GM19035 (cell line): ENCODE measurements at regions not wholly inside any gene's neighbourhood (a gene's known extent, or its start where the extent isn't known, plus 50 kb on each side); places are given as distances from the start of the nearest gene placed in this dataset.
"Not testable (repeated sequence)": the region's sequence is repeated elsewhere in the genome, so short reads cannot be mapped to it uniquely, and the experiment has no call there.

Source experiments
- ATAC-seq: cut with Tn5 transposase; IDR thresholded peaks from one replicate; pipeline ENCODE4 v1.9.1; 2021; ENCODE audit not compliant: unreplicated experiment

DNA sequence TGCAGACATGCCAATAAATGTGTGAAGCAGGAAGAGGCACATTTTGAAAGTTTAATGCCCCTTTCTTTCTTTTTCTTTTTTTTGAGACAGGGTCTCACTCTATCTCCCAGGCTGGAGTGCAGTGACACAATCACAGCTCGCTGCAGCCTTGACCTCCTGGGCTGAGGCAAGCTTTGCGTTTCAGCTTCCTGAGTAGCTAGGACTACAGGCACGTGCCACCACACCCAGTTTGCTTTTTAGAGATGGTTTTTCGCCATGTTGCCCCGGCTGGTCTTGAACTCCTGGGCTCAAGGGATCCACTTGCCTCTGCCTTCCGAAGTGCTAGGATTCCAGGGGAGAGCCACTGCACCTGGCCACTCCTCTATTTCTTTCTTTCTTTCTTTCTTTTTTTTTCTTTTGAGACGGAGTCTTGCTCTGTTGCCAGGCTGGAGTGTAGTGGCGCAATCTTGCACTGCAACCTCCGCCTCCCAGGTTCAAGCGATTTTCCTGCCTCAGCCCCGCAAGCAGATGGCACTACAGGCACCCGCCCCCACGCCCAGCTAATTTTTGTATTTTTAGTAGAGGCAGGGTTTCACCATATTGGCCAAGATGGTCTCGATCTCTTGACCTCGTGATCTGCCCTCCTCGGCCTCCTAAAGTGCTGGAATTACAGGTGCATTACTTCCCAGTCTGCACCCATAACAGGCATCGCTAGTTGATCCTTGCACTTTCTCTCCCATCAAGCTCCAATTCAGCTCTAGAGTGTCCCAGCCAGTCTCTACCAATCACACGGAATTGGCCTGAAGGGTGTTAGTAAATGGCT lies 77.5 kb upstream of the RUNX3 start:
- not testable (repeated sequence) for ATAC-seq

DNA sequence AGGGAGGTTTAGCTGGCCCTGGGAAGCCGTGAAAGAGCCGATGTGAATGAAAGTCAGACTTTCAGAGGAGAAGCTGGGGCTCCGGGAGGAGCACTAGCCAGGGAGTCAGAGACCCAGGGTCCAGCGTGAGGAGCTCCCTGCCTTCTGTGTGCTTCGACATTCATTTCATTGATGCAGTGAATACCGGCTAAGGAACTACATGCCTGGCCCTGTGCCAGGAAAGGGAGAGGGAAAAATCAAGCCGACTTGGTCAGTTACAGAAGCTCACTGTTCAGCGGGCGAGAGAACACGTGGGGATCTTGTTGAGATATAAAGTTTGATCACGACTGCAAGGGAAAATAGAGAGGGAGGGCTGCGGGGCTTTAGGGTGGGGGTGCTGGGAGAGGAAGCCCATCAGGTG lies 76.7 kb upstream of the RUNX3 start:
- no peak for ATAC-seq

DNA sequence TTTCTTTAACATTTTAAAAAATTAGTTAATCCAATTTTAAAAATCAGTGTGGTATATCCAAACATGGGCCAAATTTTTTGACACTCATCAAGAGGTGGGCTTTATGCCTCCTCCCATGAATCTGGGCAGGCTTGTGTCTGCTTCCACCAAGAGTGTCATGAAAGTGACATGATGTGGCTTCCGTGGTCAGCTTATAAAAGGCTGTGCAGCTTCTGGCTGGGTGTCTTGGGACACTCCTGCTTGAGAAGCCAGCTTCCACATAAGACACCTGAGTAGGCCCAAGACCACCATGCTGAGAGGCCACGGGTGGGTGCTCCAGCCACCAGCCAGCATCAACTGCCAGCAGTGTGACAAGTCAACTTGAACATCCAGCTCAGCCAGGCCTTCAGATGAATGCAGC lies 74.3 kb upstream of the RUNX3 start:
- no peak for ATAC-seq

DNA sequence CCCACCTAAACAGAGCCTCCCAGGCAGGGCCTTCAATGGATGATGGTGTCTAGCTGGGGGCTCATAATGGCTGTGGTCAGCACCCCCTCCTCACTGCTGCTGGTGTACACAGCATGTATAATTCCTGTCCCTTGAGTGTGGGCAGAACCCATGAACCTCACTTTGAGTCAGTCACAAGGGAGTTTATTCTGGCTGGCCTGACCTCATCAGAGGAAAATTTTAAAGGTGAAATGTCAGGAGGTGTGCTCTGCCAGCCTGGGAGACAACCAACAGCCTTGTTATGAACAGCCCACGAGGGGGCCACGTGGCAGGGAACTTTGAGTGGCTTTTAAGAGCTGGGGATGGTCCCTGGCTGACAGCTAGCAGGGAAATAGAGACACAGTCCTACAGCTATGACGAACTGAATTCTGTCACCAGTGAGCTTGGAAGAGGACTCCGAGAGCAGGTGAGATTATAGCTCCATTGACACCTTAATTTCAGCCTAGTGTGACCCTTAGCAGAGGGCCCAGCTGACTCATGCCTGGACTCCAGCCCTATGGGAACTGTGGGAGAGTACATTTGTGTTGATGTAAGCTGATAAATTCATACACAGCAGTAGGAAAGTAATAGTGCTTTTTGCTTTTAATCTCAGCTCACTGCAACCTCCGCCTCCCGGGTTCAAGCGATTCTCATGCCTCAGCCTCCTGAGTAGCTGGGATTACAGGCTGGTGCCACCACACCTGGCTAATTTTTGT lies 73.5 kb upstream of the RUNX3 start:
- no peak for ATAC-seq

DNA sequence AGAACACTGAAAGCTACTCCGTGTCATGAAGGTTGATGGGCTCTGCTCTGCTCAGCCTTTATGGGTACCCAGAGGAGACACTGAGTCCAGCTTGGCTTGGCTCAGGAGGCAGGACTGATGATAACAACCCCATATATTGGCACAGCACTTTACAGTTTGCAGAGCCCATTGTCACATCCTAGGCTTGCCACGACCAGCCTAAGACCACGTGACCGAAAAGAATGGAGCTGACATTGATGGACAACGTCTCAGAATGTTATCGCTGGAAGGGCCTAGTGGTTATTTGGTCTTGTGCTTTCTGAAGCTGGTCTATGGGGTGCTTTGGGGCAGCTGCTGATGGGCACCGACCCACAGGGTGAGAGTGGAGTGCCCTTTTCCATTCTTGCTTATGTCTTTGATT lies 72.9 kb upstream of the RUNX3 start:
- ATAC-seq, result no peak

DNA sequence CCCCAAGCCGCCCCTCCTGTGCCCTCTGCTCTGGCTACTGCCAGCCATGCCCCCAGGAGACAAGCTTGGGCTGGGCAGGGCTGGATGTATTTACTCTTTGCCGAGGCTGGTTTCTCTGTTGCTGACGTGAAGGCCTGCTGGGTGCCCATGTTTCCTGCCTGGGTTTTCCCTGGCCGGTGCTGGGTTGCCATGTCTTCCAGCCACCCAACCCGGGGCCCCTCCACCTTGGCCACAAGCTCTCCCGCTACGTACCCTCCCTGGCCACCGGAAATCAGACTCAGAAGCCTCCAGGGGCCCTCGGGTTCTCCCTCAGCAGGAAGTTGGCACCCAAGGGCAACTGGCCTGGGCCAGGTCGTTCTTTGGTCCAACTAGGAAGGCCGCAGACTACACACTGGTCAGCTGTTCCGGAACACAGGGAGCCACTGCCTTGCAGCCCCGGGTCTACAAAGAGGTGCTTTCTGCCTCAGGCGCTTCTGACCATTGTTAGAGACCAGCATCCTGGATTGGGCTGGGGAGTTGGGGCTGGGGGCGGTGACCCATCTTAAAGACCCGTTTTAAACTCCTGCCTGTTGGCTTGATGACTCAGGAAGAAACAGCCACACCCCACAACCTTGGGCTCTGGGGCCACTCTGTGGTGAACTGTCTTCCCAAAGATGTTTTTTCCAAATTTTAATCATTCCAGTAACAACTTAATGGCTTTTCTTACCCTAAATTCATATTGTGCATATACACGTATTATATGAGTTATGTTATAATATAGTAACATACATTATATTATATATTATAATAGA lies 71.2 kb upstream of the RUNX3 start:
- no peak for ATAC-seq

DNA sequence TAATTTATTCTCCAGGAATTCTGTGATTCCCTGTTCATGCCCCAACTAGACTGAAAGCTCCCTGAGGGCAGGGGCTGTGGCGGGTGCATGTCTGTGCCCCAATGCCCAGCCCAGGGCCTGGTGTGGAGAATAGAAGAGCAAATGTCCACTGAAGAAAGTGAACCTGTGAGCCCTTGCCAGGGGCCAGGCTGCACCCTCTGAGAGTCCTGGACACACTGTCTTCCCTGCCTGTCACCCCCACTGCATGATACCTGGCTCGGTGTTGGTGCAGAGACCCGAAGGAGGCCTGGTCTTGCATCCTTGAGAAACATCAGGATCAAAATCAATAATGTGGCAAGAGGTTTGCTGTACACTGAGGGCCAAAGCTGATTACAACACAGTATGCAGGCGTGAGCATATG lies 69.8 kb upstream of the RUNX3 start:
- ATAC-seq, result no peak

DNA sequence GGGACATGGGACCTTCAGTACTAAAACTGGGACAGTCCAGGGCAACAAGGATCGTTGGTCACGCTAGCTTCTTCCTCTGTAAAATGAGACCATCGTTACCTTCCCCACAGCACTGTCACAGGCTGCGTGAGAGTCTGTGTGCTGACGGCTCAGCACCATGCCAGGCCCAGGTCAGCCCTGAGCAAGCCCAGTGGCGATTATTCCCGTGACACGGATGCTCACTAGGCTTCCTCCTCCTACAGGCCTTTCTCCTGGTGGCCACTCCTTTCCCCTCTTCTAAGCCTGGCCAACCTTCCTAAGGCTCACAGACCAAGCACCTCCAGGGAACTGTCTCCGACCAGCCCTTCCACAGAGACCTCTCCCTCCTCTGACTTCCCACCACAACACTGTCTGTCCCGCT lies 69.3 kb upstream of the RUNX3 start:
- no peak for ATAC-seq

DNA sequence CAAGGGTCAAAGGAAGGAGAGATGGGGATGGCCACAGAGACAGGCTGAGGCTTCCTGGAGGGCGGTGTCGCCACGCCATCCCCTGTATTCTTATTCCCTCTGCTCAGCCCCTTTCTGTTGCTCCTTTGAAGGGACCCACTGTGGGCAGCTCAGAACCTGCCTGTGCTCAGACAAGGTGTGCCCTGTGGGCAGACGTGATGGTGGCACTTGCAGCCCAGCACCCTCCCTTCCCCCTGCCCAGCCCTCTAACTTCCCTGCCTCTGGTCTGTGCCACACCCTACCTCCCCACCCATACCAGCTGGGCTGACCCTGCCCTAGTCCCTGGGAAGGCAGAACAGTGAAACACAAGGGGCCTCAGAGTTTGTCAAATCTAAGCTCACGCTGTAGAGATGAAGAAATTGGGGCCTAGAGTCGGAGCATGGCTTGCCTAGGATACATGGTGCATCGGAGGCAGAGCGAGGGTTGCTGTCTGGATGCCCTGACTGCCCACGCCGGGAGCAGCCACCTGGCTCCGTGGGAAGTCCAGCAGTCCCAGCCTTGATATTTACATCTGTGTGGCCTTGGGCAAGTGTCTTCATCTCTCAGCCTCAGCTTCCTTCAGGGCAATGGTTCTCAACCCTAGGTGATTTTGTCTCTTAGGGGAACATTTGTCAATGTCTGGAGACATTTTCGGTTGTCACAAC lies 68.6 kb upstream of the RUNX3 start:
- ATAC-seq, result no peak

DNA sequence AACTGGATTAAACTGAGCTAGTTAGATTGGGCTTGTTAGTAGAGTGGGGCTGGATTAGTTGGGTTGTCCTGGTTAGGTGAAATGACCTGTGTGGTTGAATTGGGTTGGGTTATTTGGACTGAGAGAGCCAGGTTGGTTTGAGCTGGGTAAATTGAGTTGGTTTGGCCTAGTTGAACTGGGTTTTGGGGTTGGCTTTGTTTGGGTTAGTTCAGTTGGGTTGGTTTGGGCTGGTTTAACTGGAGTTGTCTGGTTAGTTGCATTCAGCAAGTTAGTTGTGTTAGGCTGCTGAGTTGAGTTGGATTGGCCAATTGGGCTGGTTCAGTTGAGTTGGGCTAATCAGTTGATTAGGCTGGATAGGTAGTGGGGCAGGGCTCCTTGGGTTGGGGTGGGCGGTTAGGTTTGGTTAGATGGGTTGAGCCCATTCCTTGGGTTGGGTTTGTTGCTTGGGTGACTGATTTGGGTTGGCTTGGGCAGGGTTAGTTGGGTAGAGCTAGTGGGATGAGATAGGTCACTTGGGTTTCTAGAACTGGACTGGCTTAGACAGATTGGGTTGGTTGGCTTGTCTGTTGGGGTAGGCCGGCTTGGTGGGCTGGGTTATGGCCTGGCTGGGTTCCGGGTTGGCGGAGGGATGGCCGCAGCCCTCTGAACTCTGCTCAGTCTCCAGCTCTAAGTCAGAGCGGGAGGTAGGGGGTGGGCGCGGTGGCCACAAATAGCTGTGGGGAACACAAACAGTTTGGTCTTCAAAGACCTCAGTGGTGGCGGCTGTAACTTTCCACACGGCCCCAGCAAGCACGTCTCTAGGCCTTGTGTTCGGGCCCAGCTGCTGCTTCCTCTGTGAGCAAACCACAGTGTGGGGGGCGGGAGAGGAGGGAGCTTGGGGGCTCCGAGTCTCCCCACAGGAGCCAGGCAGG lies 67.2 kb upstream of the RUNX3 start:
- ATAC-seq, result no peak

DNA sequence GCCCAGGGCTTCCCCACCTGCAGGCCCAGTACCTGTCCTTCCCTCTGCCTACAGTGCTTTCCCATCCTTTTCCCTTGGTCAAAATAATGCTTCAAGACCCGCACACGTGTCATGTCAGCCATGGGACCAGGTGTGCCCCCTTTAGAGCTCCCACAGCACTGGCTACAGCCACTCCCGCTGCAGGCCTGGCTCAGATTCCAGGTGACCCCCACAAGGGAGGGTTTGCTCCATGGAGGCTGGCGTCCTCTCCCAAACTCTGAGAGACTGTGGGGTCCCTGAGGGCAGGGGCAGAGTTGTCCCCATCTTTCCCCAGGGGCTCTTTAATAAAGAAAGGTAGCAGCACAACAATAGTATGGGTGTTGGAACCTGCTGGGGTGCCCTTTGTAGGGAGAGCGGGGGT lies 66.4 kb upstream of the RUNX3 start:
- ATAC-seq, result no peak

DNA sequence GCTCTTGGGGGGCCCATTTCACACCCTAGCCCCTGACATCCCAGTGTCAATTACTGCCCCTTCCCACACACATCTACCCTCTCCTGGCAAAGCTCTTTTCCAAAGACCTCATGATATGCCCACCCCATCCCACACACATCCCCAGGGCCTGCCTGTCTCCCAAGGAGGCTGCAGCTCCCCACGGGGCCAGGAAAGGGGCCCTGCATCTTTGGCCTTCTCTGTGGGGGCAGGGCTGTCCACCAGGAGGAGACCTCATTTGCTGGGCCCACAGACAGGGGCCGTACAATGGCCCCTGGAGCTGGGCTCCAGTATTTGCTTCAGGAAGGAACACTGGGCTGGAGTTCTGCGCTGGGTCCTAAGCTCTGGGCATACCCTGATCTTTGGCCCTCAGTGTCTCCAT lies 65.6 kb upstream of the RUNX3 start:
- ATAC-seq, result no peak

DNA sequence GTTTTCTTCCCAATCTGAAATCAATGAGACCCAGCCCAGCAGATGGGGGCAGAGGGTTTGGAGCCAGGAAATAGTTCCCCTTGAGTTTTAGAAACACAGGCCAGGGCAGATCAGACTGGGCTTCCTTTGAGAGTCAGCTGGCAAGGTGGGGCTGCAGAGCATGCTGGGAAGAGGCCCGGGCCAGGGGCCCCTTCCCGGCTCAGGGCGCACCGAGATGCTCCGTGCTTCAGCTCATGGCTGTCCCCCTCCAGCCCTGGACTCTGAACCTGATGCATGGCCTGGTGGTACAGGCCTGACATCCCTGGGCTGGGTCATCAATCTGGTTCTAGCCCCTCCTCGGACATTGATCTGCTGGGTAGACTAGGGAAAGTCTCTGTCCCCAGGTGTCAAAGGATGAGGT lies 65.1 kb upstream of the RUNX3 start:
- ATAC-seq, result no peak

DNA sequence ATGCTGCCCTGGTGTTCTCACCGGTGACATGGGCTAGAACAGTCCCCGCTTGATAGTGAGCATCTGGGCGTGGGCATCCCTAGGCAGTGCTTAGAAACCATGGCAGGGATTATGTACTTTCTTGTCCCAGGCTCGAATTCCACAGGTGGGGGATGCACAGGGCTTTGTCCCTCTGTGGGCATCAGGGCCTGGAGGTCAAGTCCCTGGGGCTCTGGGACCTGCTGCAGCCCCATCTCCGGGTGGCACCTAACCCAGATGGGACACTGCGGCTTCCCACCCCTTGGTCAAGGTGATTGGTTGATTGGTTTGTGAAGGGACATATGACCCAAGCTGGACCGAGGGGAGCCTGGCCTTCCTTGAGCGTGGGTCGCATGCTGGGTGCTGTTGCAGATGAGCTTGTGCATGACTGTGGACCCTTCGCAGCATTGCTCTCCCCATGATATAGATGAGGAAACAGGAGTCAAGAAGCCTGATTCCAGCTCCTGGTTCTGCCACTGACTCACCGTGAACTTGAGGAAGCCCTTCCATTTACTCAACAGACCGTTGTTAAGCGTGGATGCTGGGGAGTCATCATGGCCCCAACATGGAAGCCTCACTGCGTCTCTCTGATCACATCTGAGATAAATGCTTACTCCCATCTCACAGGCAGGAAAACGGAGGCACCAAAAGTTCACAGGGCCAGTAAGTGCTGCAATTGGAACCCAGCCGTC lies 64.0 kb upstream of the RUNX3 start:
- no peak for ATAC-seq

DNA sequence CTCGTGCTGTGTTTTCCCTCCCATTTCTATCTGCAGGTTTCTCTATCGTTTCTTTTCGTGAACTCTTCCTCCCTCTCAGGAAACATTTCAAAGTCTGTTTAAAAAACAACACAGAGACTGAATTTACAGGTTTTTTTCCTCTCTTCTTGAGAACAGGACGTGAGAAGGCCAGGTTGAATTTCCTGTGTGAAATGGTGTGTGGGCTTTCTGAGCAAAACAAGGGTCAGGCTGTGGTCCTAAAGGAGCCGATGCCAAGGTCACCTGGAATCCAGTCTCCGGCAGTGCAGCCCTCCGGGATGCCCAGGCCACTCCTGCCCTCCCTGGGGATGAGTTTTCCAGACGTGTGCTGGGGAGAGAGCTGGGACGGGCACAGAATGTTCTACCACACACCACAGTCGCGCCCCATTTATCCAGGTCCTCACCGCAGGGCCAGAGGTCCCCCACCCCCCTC lies 62.7 kb upstream of the RUNX3 start:
- no peak for ATAC-seq

DNA sequence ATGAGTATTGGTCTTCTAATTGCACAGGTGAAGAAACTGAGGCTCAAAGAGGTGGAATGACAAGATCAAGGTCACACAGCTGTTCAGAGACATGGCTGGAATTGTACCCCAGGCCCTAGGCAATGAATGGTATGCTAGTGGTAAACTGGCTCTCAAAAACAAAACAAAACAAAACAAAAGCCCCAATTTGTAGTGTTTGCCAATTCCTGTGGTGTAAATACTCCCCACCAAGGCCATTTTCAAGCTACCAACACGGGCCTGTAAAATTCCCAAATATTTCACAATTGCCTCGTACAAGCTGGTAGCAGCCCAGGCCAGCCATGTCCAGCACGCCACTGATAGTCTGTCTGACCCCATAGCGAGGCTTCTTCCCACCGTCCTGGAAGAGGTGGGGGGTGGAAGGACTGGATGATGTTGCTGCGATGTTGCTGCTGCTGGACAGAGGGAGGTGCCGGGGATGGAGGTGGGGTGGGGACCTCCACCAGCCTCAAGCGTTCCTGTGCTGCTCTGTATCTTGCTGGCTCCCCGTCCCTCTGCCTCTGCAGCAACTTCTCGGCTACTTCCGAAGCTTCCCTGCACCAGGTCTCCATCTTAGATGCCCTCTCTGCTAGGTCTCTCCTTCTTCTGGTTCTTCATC lies 62.2 kb upstream of the RUNX3 start:
- ATAC-seq, result no peak

DNA sequence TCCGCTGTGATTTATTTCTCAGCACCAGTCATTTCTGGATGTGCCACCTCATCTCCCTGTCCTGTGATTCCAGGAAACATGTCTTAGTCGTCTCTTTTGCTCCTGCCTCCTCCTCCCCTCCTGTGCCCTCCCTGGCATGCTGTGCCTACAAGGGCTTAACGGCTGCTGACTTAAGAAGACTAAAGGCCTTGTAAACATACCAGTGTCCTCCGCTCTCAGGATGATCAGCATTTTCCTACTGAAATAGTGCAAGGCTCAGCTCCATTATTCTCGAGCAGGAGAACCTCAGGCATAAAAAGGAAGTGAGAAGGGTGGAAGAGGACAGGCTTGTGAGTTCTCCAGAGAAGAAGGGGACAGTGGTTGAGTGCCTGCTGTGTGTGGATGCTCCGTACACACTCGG lies 61.6 kb upstream of the RUNX3 start:
- no peak for ATAC-seq

DNA sequence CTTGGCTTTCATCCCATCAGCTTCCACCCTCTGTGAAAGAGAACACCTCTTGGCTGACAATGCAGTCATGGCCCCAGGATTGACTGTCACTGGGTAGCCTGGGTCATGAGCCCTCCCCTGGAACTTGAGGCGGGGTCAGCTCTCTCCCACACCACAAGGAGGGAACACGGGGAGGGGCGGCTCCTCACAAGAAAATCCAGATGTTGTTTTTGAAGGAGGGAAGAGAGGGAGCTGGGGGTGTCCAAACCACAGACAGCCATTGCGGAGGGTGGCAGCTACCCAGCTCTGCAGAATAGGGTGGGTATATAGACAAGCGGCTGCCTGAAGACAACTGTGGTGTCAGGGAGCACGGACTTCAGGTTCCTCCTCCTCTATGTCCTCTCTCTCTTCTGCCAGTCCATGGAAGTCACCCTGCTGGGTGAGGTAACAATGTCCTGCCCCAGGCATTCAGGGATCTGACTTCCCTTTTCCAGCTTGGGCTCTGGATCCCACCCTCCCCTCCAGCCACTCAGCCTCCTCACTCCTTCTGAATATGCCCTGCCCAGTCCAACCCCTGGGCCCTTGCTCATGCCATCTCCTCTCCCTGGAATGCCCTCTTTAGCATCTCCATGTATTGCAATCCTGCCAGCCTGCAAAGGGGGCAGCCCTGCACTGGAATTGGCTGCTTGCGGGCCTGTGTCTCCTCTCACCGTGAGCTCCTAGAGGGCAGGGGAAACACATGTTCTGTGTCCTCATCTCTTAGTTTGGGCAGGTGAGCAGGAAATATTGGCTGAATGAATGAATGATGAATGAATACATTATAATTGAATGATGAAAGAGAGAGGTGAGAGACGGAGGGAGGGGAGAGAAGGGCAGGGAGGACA lies 60.9 kb upstream of the RUNX3 start:
- no peak for ATAC-seq
